ENCODE measurements at regions not wholly inside any gene's neighbourhood (a gene's known extent, or its start where the extent isn't known, plus 50 kb on each side); places are given as distances from the start of the nearest gene placed in this dataset.
"Not testable (repeated sequence)": the region's sequence is repeated elsewhere in the genome, so short reads cannot be mapped to it uniquely, and the experiment has no call there.

GRCh38 chr2:132279930-132280615, 118.3 kb upstream of the ANKRD30BL start:
- intact Hi-C loops (cut with micrococcal nuclease; ENCODE audit: unreplicated experiment): loop anchor here (10.0 kb wide), 1 partner anchor 135 kb away; the partner anchor contains the start of gene GPR39

GRCh38 chr2:132280912-132281311, 119.2 kb upstream of the ANKRD30BL start:
- no peak overlapping the region for H3K4me3 ChIP-seq (ENCODE audit: low read depth in 2 of 2, low read length in 2 of 2)
- H3K9me3 ChIP-seq (ENCODE audit: control insufficient read depth, insufficient read depth, low read depth, low read length): no peaks in the 10 kb centered on the region
- H3K27me3 ChIP-seq (ENCODE audit: control insufficient read depth, insufficient read depth, low read length): no peaks in the 10 kb centered on the region
- no peak overlapping the region for H3K27ac ChIP-seq (ENCODE audit: low read length)
- intact Hi-C loops (cut with micrococcal nuclease; ENCODE audit: unreplicated experiment) (no loop called here), in situ Hi-C loops (cut with HindIII; ENCODE audit: low pct_unique_long_range_greater_than_20kb, low sequenced_read_pairs) (no loop called here)
- no TSS peak for BruUV-seq (replicated peaks)
- ATAC-seq: no peak
- TF ChIP-seq TCF7L2 (IDR thresholded peaks at IDR 0.05; ENCODE audit: low read depth, low read length) (no peak), SIN3A (IDR thresholded peaks at IDR 0.05; ENCODE audit: borderline replicate concordance, insufficient read depth, low read depth, low read length) (no peak), POLR2AphosphoS5 (IDR thresholded peaks at IDR 0.05; ENCODE audit: low read depth, low read length) (no peak), CTCF (IDR thresholded peaks at IDR 0.05) (no peak), REST (IDR thresholded peaks at IDR 0.05; ENCODE audit: insufficient read depth in 1 of 2, low read depth in 2 of 2, low read length in 1 of 2) (no peak)
- POLR2A ChIA-PET: no interaction called here
- no peak for DNase-seq (ENCODE audit: low read depth, low spot score)
- H3K4me1 ChIP-seq (ENCODE audit: control insufficient read depth, insufficient read depth, low read length): no peaks in the 10 kb centered on the region
- H3K36me3 ChIP-seq (ENCODE audit: control insufficient read depth, insufficient read depth, low read length): no peaks in the 10 kb centered on the region
- CTCF ChIA-PET: no interaction called here

More at GRCh38 chr2:132279930-132280615, 118.3 kb upstream of the ANKRD30BL start:
- Histone ChIP-seq H3K4me1 (ENCODE audit: control insufficient read depth, insufficient read depth, low read length) (no peaks in the 10 kb centered on the region), H3K36me3 (ENCODE audit: control insufficient read depth, insufficient read depth, low read length) (no peaks in the 10 kb centered on the region), H3K27ac (ENCODE audit: low read length) (no peak overlapping the region), H3K27me3 (ENCODE audit: control insufficient read depth, insufficient read depth, low read length) (no peaks in the 10 kb centered on the region), H3K4me3 (ENCODE audit: low read depth in 2 of 2, low read length in 2 of 2) (no peak overlapping the region), H3K9me3 (ENCODE audit: control insufficient read depth, insufficient read depth, low read depth, low read length) (no peaks in the 10 kb centered on the region)
- DNase-seq (ENCODE audit: low read depth, low spot score) (no peak), ATAC-seq (no peak)
- in situ Hi-C loops (cut with HindIII; ENCODE audit: low pct_unique_long_range_greater_than_20kb, low sequenced_read_pairs): no loop called here
- CTCF ChIA-PET: no interaction called here
- POLR2A ChIA-PET: no interaction called here
- BruUV-seq (replicated peaks): no TSS peak
- TF ChIP-seq POLR2AphosphoS5 (IDR thresholded peaks at IDR 0.05; ENCODE audit: low read depth, low read length) (no peak), SIN3A (IDR thresholded peaks at IDR 0.05; ENCODE audit: borderline replicate concordance, insufficient read depth, low read depth, low read length) (no peak), CTCF (IDR thresholded peaks at IDR 0.05) (no peak), TCF7L2 (IDR thresholded peaks at IDR 0.05; ENCODE audit: low read depth, low read length) (no peak), REST (IDR thresholded peaks at IDR 0.05; ENCODE audit: insufficient read depth in 1 of 2, low read depth in 2 of 2, low read length in 1 of 2) (no peak)

- BruUV-seq (replicated peaks): not testable (repeated sequence)
These were observed 120.4 kb upstream of the ANKRD30BL start for GRCh38 chr2:132282104-132282503.

More at GRCh38 chr2:132282104-132282503, 120.4 kb upstream of the ANKRD30BL start:
- in situ Hi-C loops (cut with HindIII; ENCODE audit: low pct_unique_long_range_greater_than_20kb, low sequenced_read_pairs); POLR2A ChIA-PET; DNase-seq (ENCODE audit: low read depth, low spot score); H3K27me3 ChIP-seq (ENCODE audit: control insufficient read depth, insufficient read depth, low read length); H3K9me3 ChIP-seq (ENCODE audit: control insufficient read depth, insufficient read depth, low read depth, low read length); H3K36me3 ChIP-seq (ENCODE audit: control insufficient read depth, insufficient read depth, low read length); intact Hi-C loops (cut with micrococcal nuclease; ENCODE audit: unreplicated experiment); H3K4me3 ChIP-seq (ENCODE audit: low read depth in 2 of 2, low read length in 2 of 2); H3K4me1 ChIP-seq (ENCODE audit: control insufficient read depth, insufficient read depth, low read length); H3K27ac ChIP-seq (ENCODE audit: low read length); CTCF ChIA-PET; ATAC-seq: not testable (repeated sequence)

Measured in Panc1 (cell line).